ENCODE measurements at regions not wholly inside any gene's neighbourhood (a gene's known extent, or its start where the extent isn't known, plus 50 kb on each side); places are given as distances from the start of the nearest gene placed in this dataset.

DNA sequence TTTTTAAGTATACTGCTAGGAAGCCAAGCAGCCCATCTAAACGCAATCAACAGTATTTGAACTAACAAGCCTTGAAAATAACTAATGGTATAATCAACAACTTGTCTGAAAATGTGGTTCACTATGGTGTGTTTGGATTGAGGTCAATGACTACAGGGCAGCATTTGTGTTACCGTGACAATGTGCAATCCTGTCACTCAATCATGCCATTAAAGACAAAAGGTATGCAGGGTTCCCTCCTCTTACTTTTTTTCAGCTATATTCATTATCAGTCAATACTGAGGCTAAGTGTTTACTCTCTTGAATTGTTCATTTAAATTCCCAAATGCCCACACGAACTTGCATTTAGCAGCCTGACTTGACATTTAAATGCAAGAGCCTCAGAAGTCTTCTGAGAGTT, 1099.3 kb upstream of the EPHA6 start:
- H3K4me3 ChIP-seq (ENCODE audit: low read depth, low read length): no peak overlapping the region
- TF ChIP-seq MYC (IDR thresholded peaks at IDR 0.05; ENCODE audit: low read depth, low read length): no peak
- TF ChIP-seq MAX (IDR thresholded peaks at IDR 0.05; ENCODE audit: low read depth, low read length): no peak
- TF ChIP-seq, protein P1, sequence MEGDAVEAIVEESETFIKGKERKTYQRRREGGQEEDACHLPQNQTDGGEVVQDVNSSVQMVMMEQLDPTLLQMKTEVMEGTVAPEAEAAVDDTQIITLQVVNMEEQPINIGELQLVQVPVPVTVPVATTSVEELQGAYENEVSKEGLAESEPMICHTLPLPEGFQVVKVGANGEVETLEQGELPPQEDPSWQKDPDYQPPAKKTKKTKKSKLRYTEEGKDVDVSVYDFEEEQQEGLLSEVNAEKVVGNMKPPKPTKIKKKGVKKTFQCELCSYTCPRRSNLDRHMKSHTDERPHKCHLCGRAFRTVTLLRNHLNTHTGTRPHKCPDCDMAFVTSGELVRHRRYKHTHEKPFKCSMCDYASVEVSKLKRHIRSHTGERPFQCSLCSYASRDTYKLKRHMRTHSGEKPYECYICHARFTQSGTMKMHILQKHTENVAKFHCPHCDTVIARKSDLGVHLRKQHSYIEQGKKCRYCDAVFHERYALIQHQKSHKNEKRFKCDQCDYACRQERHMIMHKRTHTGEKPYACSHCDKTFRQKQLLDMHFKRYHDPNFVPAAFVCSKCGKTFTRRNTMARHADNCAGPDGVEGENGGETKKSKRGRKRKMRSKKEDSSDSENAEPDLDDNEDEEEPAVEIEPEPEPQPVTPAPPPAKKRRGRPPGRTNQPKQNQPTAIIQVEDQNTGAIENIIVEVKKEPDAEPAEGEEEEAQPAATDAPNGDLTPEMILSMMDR (IDR thresholded peaks at IDR 0.05; ENCODE audit: low read depth, low read length): no peak
- TF ChIP-seq POLR2A (IDR thresholded peaks at IDR 0.05; ENCODE audit: extremely low read depth, insufficient read length): no peak
- no peak for DNase-seq (ENCODE audit: low read depth)

- TF ChIP-seq POLR2A (IDR thresholded peaks at IDR 0.05; ENCODE audit: extremely low read depth, insufficient read length): no peak
- TF ChIP-seq MYC (IDR thresholded peaks at IDR 0.05; ENCODE audit: low read depth, low read length): no peak
- TF ChIP-seq MAX (IDR thresholded peaks at IDR 0.05; ENCODE audit: low read depth, low read length): no peak
- TF ChIP-seq, protein P1 (IDR thresholded peaks at IDR 0.05; ENCODE audit: low read depth, low read length): no peak
- DNase-seq (ENCODE audit: low read depth): no peak
- no peak overlapping the region for H3K4me3 ChIP-seq (ENCODE audit: low read depth, low read length)
These were observed 1097.3 kb upstream of the EPHA6 start for GRCh38 chr3:95717048-95717447.

DNA sequence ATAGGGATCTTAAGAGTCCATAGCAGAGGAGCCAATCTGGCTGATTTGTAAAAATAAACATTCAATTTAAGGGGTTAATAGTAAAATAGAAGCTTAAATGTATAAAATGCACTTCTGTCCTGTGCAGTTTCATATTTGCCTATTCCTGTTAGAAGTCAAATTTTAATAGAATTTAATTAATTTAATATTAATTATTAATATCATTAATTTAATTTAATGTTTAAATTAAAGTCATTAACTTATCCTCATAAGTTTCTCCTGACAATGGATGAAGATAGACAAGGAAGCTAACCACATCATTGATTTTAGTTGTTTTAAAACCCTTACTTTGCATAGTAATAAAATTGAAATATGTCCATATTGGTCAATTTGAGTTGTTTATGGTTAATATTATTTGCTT, 1096.2 kb upstream of the EPHA6 start:
- no peak overlapping the region for H3K4me3 ChIP-seq (ENCODE audit: low read depth, low read length)
- no peak for DNase-seq (ENCODE audit: low read depth)
- TF ChIP-seq, protein P1 (IDR thresholded peaks at IDR 0.05; ENCODE audit: low read depth, low read length): no peak
- TF ChIP-seq MAX (IDR thresholded peaks at IDR 0.05; ENCODE audit: low read depth, low read length) (no peak), MYC (IDR thresholded peaks at IDR 0.05; ENCODE audit: low read depth, low read length) (no peak), POLR2A (IDR thresholded peaks at IDR 0.05; ENCODE audit: extremely low read depth, insufficient read length) (no peak)

DNA sequence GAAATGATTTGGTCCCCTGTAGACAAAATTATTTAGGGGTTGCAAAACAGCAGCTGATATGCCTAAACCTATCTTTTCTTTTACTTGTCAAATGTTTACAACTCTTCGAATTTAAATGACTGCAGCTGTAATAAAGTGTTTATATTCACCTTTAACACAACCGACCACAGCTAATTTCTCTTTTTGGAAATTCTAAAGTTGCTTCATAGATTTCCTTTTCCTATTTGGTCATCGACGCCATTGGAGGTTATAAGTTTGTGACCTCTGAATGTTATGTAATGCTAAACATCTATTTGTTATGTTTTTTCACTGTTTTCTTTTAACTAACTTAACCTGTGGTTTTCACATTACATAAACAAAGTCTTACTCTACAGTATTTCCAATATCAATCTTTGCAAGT, 1094.9 kb upstream of the EPHA6 start:
- no peak for TF ChIP-seq MYC (IDR thresholded peaks at IDR 0.05; ENCODE audit: low read depth, low read length)
- no peak for TF ChIP-seq MAX (IDR thresholded peaks at IDR 0.05; ENCODE audit: low read depth, low read length)
- TF ChIP-seq POLR2A (IDR thresholded peaks at IDR 0.05; ENCODE audit: extremely low read depth, insufficient read length): no peak
- TF ChIP-seq, protein P1 (IDR thresholded peaks at IDR 0.05; ENCODE audit: low read depth, low read length): no peak
- H3K4me3 ChIP-seq (ENCODE audit: low read depth, low read length): no peak overlapping the region
- DNase-seq (ENCODE audit: low read depth): no peak

DNA sequence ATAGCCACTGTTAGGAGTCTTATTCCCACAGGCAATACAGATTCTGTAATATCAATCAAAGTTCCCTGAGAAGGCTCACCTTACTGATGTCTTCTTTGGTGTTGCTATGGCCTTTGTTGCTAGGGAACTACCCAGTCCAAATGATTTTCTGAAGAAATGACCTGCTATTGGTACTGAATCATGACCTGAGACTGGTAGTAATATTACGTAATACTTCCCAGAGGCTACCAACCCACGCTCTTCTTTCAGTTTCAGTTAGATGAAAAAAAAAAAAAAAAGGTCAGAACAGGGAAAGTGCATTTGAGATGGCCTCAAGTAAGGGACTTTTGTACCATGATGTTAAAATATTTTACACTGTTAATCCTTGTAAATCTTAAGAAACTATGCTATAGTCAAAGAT, 1092.5 kb upstream of the EPHA6 start:
- TF ChIP-seq, protein P1 (IDR thresholded peaks at IDR 0.05; ENCODE audit: low read depth, low read length): no peak
- TF ChIP-seq POLR2A (IDR thresholded peaks at IDR 0.05; ENCODE audit: extremely low read depth, insufficient read length): no peak
- no peak for TF ChIP-seq MYC (IDR thresholded peaks at IDR 0.05; ENCODE audit: low read depth, low read length)
- TF ChIP-seq MAX (IDR thresholded peaks at IDR 0.05; ENCODE audit: low read depth, low read length): no peak
- no peak overlapping the region for H3K4me3 ChIP-seq (ENCODE audit: low read depth, low read length)
- peak; percentile 5 for DNase-seq (ENCODE audit: low read depth)

DNA sequence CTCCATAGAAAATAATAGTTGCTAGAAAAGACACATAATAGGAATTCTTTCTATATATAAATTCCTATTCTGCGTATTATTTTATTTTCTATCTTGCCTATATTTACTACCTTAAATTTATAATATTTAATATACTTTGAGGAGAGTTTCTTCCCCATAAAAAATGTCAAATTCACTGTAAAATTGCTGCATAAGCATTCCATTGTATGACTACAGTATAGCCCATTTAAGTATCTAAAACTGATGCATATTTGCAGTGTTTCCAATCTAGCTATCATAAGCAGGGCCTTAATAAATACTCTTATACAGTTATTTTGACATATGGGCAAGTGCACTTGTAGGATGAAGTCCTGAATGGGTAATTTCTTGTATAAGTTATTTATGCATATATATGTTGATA, 1088.6 kb upstream of the EPHA6 start:
- no peak for DNase-seq (ENCODE audit: low read depth)
- TF ChIP-seq MAX (IDR thresholded peaks at IDR 0.05; ENCODE audit: low read depth, low read length) (no peak), POLR2A (IDR thresholded peaks at IDR 0.05; ENCODE audit: extremely low read depth, insufficient read length) (no peak), MYC (IDR thresholded peaks at IDR 0.05; ENCODE audit: low read depth, low read length) (no peak)
- TF ChIP-seq, protein P1 (IDR thresholded peaks at IDR 0.05; ENCODE audit: low read depth, low read length): no peak
- no peak overlapping the region for H3K4me3 ChIP-seq (ENCODE audit: low read depth, low read length)
